ENCODE measurements at regions not wholly inside any gene's neighbourhood (a gene's known extent, or its start where the extent isn't known, plus 50 kb on each side); places are given as distances from the start of the nearest gene placed in this dataset.

DNA sequence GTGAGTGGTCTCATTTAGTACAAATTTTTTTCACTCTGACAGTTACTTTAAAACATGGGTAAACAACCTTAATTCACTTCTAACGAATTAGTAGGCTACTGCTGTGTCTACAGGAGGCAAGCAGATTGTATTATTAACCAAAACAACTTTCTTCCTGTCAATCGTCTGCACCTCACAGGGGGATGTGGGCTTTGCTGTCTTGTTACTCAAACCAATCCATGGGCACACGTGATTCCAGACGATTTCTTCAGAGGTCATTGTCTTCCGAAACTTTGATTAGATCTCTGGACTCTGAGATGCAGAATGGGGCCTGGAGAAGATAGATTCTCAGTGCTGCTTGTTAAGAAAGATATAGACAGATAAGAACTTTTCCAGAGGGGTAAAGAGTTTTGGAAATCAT lies 327.8 kb downstream of the DHX15 start:
- H3K9me3 Mint-ChIP-seq, result no peaks in the 10 kb centered on the region
- no peaks in the 10 kb centered on the region for H3K4me1 Mint-ChIP-seq
- H3K36me3 Mint-ChIP-seq (ENCODE audit: low read depth), result no peaks in the 10 kb centered on the region
- no peak for DNase-seq
- H3K27me3 Mint-ChIP-seq, result no peaks in the 10 kb centered on the region
- CTCF ChIA-PET, result no interaction called here
- POLR2A ChIA-PET, result no interaction called here
- no peak overlapping the region for H3K27ac Mint-ChIP-seq
- no peak overlapping the region for H3K4me3 Mint-ChIP-seq

GRCh38 chr4:24256066-24256465 lies 328.3 kb downstream of the DHX15 start:
- Mint-ChIP-seq H3K9me3 (no peaks in the 10 kb centered on the region), H3K27ac (no peak overlapping the region), H3K4me3 (no peak overlapping the region), H3K27me3 (no peaks in the 10 kb centered on the region), H3K4me1 (no peaks in the 10 kb centered on the region), H3K36me3 (ENCODE audit: low read depth) (no peaks in the 10 kb centered on the region)
- POLR2A ChIA-PET, result no interaction called here
- CTCF ChIA-PET, result no interaction called here
- DNase-seq, result no peak

DNA sequence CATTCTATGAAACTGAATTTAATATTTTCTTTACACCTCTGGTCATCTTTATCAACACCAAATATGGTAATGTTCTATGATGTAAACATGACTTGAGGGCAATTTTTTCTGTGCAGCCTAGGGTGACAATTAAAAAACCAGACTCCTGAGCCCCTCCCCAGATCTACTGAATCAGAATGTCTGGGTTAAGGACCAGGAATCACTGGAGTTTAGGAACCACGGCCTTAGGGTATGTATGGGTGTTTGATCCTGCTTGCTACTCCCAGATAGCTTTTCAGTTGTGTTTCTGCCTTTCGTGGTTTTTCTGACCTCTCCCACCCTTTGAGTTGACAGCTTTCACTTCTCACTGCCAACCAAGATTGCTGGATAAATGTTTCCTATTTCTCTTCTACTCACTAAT lies 332.2 kb downstream of the DHX15 start:
- CTCF ChIA-PET, result no interaction called here

DNA sequence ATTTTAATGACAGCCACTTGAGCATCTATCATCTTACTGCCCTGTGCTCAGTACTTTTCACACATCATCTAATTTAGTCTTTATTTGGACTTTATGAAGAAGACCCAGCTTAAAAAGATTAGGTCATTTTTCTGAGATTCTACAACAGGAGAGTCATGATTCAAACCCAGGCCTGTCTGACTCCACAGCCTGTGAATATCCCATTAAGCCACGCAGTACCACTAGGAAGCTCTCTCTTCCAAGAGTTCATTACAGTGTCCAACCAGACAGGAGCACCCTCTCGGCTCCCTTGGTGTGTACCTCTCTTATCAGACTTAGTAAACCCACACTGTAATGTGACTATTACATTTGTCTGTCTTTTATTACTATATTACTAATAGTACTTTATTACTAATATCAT lies 332.8 kb downstream of the DHX15 start:
- no peak for DNase-seq
- Mint-ChIP-seq H3K9me3 (no peaks in the 10 kb centered on the region), H3K27ac (no peak overlapping the region), H3K4me1 (no peaks in the 10 kb centered on the region), H3K27me3 (no peaks in the 10 kb centered on the region), H3K4me3 (no peak overlapping the region), H3K36me3 (ENCODE audit: low read depth) (no peaks in the 10 kb centered on the region)
- POLR2A ChIA-PET, result no interaction called here
- CTCF ChIA-PET, result no interaction called here

More for the DNA sequence above, 332.2 kb downstream of the DHX15 start:
- Mint-ChIP-seq H3K36me3 (ENCODE audit: low read depth) (no peaks in the 10 kb centered on the region), H3K4me1 (no peaks in the 10 kb centered on the region), H3K27me3 (no peaks in the 10 kb centered on the region), H3K27ac (no peak overlapping the region), H3K4me3 (no peak overlapping the region), H3K9me3 (no peaks in the 10 kb centered on the region)
- POLR2A ChIA-PET, result no interaction called here
- no peak for DNase-seq

GRCh38 chr4:24249972-24250371 lies 334.4 kb downstream of the DHX15 start:
- no peaks in the 10 kb centered on the region for H3K9me3 Mint-ChIP-seq
- H3K27ac Mint-ChIP-seq, result no peak overlapping the region
- H3K36me3 Mint-ChIP-seq (ENCODE audit: low read depth), result no peaks in the 10 kb centered on the region
- DNase-seq, result no peak
- POLR2A ChIA-PET, result no interaction called here
- no peaks in the 10 kb centered on the region for H3K4me1 Mint-ChIP-seq
- CTCF ChIA-PET, result no interaction called here
- no peaks in the 10 kb centered on the region for H3K27me3 Mint-ChIP-seq
- H3K4me3 Mint-ChIP-seq, result no peak overlapping the region

DNA sequence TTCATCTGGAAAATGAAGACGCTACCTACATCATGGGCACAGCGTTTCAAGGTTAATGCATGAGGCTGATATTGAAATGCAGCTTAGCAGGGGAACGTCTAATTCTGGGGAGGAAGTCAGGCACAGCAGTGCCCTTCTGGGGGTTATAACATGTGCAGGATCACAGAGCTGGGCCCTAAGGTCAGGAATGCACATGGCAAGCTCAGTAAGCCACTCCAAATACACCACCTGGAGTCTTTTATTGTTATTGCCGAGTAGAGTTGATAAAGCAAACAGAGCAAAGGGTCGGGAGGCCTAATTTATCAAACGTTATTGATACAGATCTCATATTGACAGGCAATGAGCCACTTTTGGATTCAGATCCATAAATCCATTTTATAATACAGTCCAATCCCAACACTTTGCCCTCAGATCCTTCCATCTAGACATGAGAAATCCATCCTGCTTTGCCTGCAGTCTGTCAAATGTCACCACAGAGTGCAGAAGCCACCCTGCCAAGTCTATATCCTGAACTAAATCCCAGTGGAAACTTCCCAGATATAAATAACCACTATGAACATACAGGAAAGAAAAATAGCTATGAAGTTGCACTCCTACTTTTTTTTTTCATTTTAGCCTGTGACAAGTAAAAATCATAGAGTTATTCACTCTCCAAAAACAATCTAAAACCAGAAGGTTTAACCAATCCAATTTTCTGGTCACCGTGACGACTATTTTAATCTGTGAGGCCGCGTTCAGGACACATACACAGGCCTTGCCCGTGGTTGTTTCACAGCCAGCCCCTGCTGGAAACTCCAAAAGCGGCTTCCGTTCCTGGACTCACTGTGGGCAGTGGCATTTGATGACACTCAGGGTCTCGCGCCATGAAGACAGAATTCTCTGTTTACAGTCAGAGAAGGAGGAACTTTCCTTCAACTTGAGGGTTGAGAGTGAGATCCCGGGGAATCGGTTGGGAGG lies 335.4 kb downstream of the DHX15 start:
- ChIA-PET POLR2A (no interaction called here), CTCF (interaction anchor here (0.5 kb wide), 1 partner anchor 74 kb away, joined by 4 read pairs; no protein-coding TSS in a partner anchor)
- Mint-ChIP-seq H3K4me1 (no peaks in the 10 kb centered on the region), H3K27me3 (no peaks in the 10 kb centered on the region), H3K27ac (no peak overlapping the region), H3K36me3 (ENCODE audit: low read depth) (no peaks in the 10 kb centered on the region), H3K9me3 (no peaks in the 10 kb centered on the region), H3K4me3 (no peak overlapping the region)
- DNase-seq, result no peak

DNA sequence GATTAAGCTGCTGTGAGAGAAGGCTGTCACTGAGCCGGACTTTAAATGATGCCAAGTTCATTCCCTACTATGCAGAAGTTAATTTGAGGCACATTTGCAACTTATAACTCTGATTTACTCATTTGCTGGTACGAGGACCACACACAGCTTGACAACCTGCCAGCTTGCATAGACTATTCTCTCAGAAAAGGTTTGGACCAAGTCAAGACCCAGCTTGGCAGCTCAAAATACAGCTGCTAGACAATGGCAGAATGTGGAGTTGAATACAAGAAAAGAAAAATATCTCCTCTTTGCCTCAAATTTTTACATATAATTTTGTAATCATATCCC lies 338.9 kb downstream of the DHX15 start:
- DNase-seq, result no peak
- Mint-ChIP-seq H3K4me1 (no peaks in the 10 kb centered on the region), H3K9me3 (no peaks in the 10 kb centered on the region), H3K4me3 (no peak overlapping the region), H3K27me3 (no peaks in the 10 kb centered on the region), H3K36me3 (ENCODE audit: low read depth) (no peaks in the 10 kb centered on the region), H3K27ac (no peak overlapping the region)
- ChIA-PET CTCF (no interaction called here), POLR2A (no interaction called here)

DNA sequence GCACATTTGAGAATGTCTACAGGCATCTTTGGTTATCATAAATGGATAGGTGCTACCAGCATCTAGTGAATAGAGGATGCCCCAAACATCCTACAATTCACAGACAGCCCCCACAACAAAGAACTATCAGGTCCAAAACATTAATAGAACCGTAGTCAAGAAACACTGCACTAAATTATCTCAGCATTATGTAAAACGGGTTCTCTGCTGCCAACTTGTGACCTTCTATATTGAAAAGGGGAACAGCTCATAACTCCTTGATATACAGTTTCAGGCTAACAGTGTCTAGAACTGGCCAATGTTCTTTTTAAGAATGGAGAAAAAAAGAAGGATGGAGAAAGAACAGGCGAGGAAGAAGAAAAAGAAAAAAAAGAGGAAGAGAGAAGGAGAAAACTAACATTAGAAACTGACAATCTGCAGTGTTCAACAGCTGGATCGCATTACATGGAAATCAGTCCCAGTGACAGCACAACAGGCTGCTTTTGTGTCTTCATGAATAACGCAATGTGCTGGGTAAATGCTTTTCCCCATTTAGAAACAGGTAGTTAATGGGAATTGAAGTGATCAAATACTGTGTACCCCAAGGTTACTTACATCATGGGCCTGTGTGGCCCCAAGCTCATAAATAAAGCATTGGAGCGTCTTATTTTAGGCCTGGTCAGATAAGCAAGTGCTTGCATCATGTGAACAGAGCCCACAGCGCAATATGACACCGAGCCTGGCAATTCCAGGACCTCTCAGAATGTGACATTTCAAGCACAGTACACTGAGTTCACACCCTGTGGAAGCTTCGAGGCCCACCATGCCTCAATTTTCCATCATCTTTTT lies 339.5 kb downstream of the DHX15 start:
- no peak overlapping the region for H3K4me3 Mint-ChIP-seq
- no peaks in the 10 kb centered on the region for H3K9me3 Mint-ChIP-seq
- no peaks in the 10 kb centered on the region for H3K27me3 Mint-ChIP-seq
- H3K27ac Mint-ChIP-seq, result no peak overlapping the region
- ChIA-PET POLR2A (no interaction called here), CTCF (no interaction called here)
- no peaks in the 10 kb centered on the region for H3K36me3 Mint-ChIP-seq (ENCODE audit: low read depth)
- DNase-seq, result no peak
- H3K4me1 Mint-ChIP-seq, result no peaks in the 10 kb centered on the region

DNA sequence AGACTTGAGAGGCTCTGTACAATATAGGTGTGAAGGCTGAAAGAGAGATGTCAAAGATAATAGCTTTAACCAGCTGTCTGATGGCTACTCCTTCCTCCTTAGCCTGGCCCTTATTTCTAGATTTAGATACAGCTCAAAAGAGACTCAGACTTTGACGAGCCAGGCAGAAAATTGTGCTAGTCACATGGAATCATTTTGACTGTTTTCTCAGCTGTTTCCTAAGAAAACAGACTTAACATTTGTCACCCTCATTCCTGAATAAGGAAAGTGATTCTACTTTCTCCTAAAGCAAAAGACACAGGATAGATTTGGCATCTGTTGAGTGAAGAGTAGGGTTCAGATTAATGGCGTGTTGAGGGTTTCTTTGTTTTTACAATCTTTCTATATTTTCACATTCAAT lies 340.7 kb downstream of the DHX15 start:
- Mint-ChIP-seq H3K27ac (no peak overlapping the region), H3K4me1 (no peaks in the 10 kb centered on the region), H3K27me3 (no peaks in the 10 kb centered on the region), H3K9me3 (no peaks in the 10 kb centered on the region), H3K36me3 (ENCODE audit: low read depth) (no peaks in the 10 kb centered on the region), H3K4me3 (no peak overlapping the region)
- CTCF ChIA-PET, result no interaction called here
- no peak for DNase-seq
- POLR2A ChIA-PET, result no interaction called here

- CTCF ChIA-PET, result no interaction called here
- H3K36me3 Mint-ChIP-seq (ENCODE audit: low read depth), result no peaks in the 10 kb centered on the region
- POLR2A ChIA-PET, result no interaction called here
- no peaks in the 10 kb centered on the region for H3K9me3 Mint-ChIP-seq
- H3K4me3 Mint-ChIP-seq, result no peak overlapping the region
- DNase-seq, result no peak
- no peaks in the 10 kb centered on the region for H3K4me1 Mint-ChIP-seq
- H3K27me3 Mint-ChIP-seq, result no peaks in the 10 kb centered on the region
- no peak overlapping the region for H3K27ac Mint-ChIP-seq
Observed at GRCh38 chr4:24241511-24241910, 342.8 kb downstream of the DHX15 start.

DNA sequence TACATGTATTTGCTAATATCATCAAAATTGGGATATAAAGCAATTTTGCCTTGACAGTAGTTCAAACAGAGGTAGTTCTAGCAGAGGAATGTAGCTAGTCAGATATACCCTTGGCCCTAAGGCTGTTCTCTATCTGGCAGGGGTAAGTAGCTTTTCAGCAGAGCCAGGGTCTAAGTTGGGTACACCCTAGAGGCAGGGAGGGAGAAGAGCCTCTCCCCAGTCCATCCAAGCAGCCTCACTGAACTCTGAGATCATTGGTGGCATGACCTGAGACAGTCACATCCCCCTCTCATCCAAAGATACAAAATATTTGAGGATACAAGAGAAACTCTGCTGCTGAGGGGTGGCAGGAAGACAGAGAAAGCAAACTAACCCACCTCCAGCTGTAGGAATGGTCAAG lies 343.7 kb downstream of the DHX15 start:
- H3K4me3 Mint-ChIP-seq, result no peak overlapping the region
- no peaks in the 10 kb centered on the region for H3K27me3 Mint-ChIP-seq
- no peak for DNase-seq
- H3K9me3 Mint-ChIP-seq, result no peaks in the 10 kb centered on the region
- POLR2A ChIA-PET, result no interaction called here
- no peak overlapping the region for H3K27ac Mint-ChIP-seq
- no peaks in the 10 kb centered on the region for H3K4me1 Mint-ChIP-seq
- CTCF ChIA-PET, result no interaction called here
- H3K36me3 Mint-ChIP-seq (ENCODE audit: low read depth), result no peaks in the 10 kb centered on the region

DNA sequence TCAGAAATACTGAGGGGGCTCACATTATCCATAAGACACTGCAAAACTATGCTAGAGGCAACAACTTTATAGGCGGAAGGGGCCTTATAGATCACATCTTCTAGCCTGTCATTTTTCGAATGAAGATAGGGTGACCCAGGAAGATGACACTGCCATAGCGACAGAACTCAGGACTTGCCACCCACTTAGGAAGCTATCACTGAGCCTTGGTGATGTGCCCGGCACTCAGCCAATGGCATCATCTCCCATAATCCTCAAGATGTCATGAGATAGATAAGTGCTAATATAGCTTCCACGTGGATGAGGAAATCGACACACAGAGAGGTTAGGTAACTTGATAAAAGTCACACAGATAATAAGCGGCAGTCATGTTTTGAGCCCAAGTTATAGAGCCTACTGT lies 346.6 kb downstream of the DHX15 start:
- CTCF ChIA-PET, result no interaction called here
- no peaks in the 10 kb centered on the region for H3K27me3 Mint-ChIP-seq
- H3K4me3 Mint-ChIP-seq, result no peak overlapping the region
- no peak for DNase-seq
- no peaks in the 10 kb centered on the region for H3K4me1 Mint-ChIP-seq
- POLR2A ChIA-PET, result no interaction called here
- H3K27ac Mint-ChIP-seq, result no peak overlapping the region
- H3K36me3 Mint-ChIP-seq (ENCODE audit: low read depth), result no peaks in the 10 kb centered on the region
- no peaks in the 10 kb centered on the region for H3K9me3 Mint-ChIP-seq

- CTCF ChIA-PET, result no interaction called here
- no peak overlapping the region for H3K4me3 Mint-ChIP-seq
Observed at GRCh38 chr4:24236532-24236931, 346.7 kb upstream of the PPARGC1A start.

DNA sequence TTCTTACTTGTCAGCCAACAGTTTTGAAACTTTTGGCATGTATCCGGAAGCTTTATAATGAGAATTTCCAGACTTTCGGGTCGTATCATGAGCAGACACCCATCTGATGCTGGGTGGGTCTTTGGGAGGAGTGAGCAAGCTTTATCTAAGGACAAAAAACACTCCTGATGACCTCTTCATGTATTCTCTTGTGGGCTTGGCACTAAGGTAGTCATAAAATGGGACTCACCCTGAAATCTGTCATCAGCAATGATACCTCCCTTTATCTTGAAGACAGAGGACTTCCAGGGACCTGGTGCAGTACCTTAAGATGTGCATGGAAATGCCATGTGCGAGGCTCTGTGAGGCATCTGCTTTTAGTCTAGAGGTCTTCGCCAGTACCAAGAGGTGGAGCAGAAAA lies 346.3 kb upstream of the PPARGC1A start:
- POLR2A ChIA-PET, result no interaction called here
- H3K36me3 Mint-ChIP-seq (ENCODE audit: low read depth), result no peaks in the 10 kb centered on the region

More at GRCh38 chr4:24236532-24236931, 346.7 kb upstream of the PPARGC1A start:
- no peaks in the 10 kb centered on the region for H3K36me3 Mint-ChIP-seq (ENCODE audit: low read depth)
- no peaks in the 10 kb centered on the region for H3K4me1 Mint-ChIP-seq
- no peak for DNase-seq
- no peaks in the 10 kb centered on the region for H3K27me3 Mint-ChIP-seq
- POLR2A ChIA-PET, result no interaction called here
- H3K27ac Mint-ChIP-seq, result no peak overlapping the region
- no peaks in the 10 kb centered on the region for H3K9me3 Mint-ChIP-seq

More for the DNA sequence above, 346.3 kb upstream of the PPARGC1A start:
- DNase-seq, result no peak
- Mint-ChIP-seq H3K9me3 (no peaks in the 10 kb centered on the region), H3K27me3 (no peaks in the 10 kb centered on the region), H3K27ac (no peak overlapping the region), H3K4me3 (no peak overlapping the region), H3K4me1 (no peaks in the 10 kb centered on the region)
- CTCF ChIA-PET, result no interaction called here
